Lung (tissue), 11 donors: ENCODE measurements at regions not wholly inside any gene's neighbourhood (a gene's known extent, or its start where the extent isn't known, plus 50 kb on each side); places are given as distances from the start of the nearest gene placed in this dataset.

Experiments
- ATAC-seq: fragments of 200-7000 bp; cut with Tn5 transposase; one replicate; pipeline ENCODE4 v1.9.1; 2020; ENCODE audit warnings: moderate number of reproducible peaks; ENCODE audit not compliant: insufficient read depth, low FRiP score
- DNase-seq, 3 donors: peaks; one replicate each; pipeline ENCODE4 v3.0.0-alpha.2; 2013 to 2017
- H3K27ac ChIP-seq, 2 donors: one replicate each; pipeline ENCODE4 v1.5.1; 2013; ENCODE audit warnings: mild to moderate bottlenecking in 2 of 2, moderate library complexity in 2 of 2, control low read depth in 1 of 2, inconsistent platforms in 1 of 2, low read depth in 1 of 2, low read length in 1 of 2
- H3K27me3 ChIP-seq, 3 donors: one replicate each; pipeline ENCODE4 v1.5.1; 2013; ENCODE audit warnings: low read length in 2 of 3; ENCODE audit not compliant: control insufficient read depth in 3 of 3, insufficient read depth in 3 of 3
- H3K36me3 ChIP-seq, 4 donors: one replicate each; pipeline ENCODE4 v1.5.1; 2013; ENCODE audit warnings: low read length in 4 of 4, mild to moderate bottlenecking in 1 of 4, moderate library complexity in 1 of 4; ENCODE audit not compliant: control insufficient read depth in 4 of 4, insufficient read depth in 4 of 4
- H3K4me1 ChIP-seq, 5 donors: one replicate each; pipeline ENCODE4 v1.5.1; 2013; ENCODE audit warnings: low read length in 5 of 5, mild to moderate bottlenecking in 2 of 5, moderate library complexity in 1 of 5; ENCODE audit not compliant: control insufficient read depth in 5 of 5, insufficient read depth in 5 of 5
- H3K4me3 ChIP-seq: one replicate; pipeline ENCODE4 v1.5.1; 2013; ENCODE audit warnings: mild to moderate bottlenecking, control low read depth, moderate library complexity
- H3K9ac ChIP-seq, 2 donors: one replicate each; pipeline ENCODE4 v1.5.1; 2013; ENCODE audit warnings: low read length in 2 of 2, control low read depth in 1 of 2; ENCODE audit not compliant: insufficient read depth in 1 of 2
- H3K9me3 ChIP-seq, 4 donors: one replicate each; pipeline ENCODE4 v1.5.1; 2013; ENCODE audit warnings: low read length in 3 of 4, mild to moderate bottlenecking in 1 of 4, moderate library complexity in 1 of 4; ENCODE audit not compliant: control insufficient read depth in 4 of 4, insufficient read depth in 3 of 4
- CTCF ChIP-seq: IDR thresholded peaks from 2 replicates; pipeline ENCODE4 v1.5.1; 2012; ENCODE audit warnings: mild to moderate bottlenecking; ENCODE audit errors: control extremely low read depth, extremely low read depth
- WGBS, 2 donors: extraction: QIAGEN DNeasy Blood & Tissue Kit; methylation state at CpG; one replicate each; pipeline ENCODE4 v1.1.7; 2013; 5-methylcytosine and 5-hydroxymethylcytosine counted together
- donor health status: control.
- donor health status: control.
- donor health status: Bipolar disorder and iron deficiency.
- donor health status: healthy.
- donor health status: DM: yes; HTN: yes; CAD: no.

- H3K27me3 ChIP-seq: no peaks in the 10 kb centered on the region
- no peaks in the 10 kb centered on the region for H3K9me3 ChIP-seq
- H3K36me3 ChIP-seq: no peaks in the 10 kb centered on the region
- H3K27ac ChIP-seq: no peak overlapping the region
- H3K4me3 ChIP-seq: no peak overlapping the region
- WGBS, 2 donors: 47 to 61% methylated on average over 2 of the region's 2 CpGs
- H3K4me1 ChIP-seq: peaks cover 0 to 2% (median 0%) of the 10 kb centered on the region in 5 donors
- DNase-seq: peak in 2 of 3 donors; percentile 11 to 25
- no peak for TF ChIP-seq CTCF
- no peak overlapping the region for H3K9ac ChIP-seq
- ATAC-seq: no peak
Measured at GRCh38 chr18:71107244-71107643, 818.4 kb downstream of the SOCS6 start.

- no peak for DNase-seq
- Histone ChIP-seq H3K4me1 (peaks cover 0 to 2% (median 0%) of the 10 kb centered on the region in 5 donors), H3K9ac (peak overlapping the region in 1 of 2 donors; percentile 34), H3K36me3 (no peaks in the 10 kb centered on the region), H3K27me3 (no peaks in the 10 kb centered on the region), H3K27ac (no peak overlapping the region), H3K9me3 (no peaks in the 10 kb centered on the region), H3K4me3 (no peak overlapping the region)
- 41 to 46% methylated on average over 1 of the region's 1 CpG for WGBS, 2 donors
- no peak for ATAC-seq
- no peak for TF ChIP-seq CTCF
Measured at GRCh38 chr18:71106701-71107100, 817.9 kb downstream of the SOCS6 start.

GRCh38 chr18:71105994-71106546, 817.2 kb downstream of the SOCS6 start:
- TF ChIP-seq CTCF: no peak
- Histone ChIP-seq H3K27ac (no peak overlapping the region), H3K4me3 (no peak overlapping the region), H3K4me1 (peaks cover 0 to 2% (median 0%) of the 10 kb centered on the region in 5 donors), H3K9ac (no peak overlapping the region), H3K36me3 (no peaks in the 10 kb centered on the region), H3K9me3 (no peaks in the 10 kb centered on the region), H3K27me3 (no peaks in the 10 kb centered on the region)
- no peak for ATAC-seq
- DNase-seq: no peak
- WGBS, 2 donors: 44 to 71% methylated on average over 4 of the region's 4 CpGs
